ENCODE measurements at regions not wholly inside any gene's neighbourhood (a gene's known extent, or its start where the extent isn't known, plus 50 kb on each side); places are given as distances from the start of the nearest gene placed in this dataset.

DNA sequence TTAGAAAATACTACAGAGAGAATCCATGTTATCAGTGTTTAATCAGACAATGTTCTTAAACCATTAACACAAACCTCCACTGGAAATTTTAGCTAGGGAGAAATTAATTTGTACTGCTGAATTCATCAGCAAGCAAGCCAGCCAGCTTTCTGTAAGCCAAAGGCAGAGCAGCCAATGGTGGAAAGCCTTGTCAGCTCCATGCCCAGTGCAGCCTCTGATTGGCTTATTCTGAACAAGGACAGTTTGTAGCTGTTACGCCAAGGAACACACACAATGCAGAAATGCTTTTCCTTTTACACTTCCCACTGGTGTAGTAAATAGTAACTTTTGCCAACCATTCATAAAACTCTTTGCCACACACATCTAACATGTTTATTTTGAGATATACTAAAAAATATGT is 265.0 kb downstream of the TENT5A start:
- TF ChIP-seq, protein P1, sequence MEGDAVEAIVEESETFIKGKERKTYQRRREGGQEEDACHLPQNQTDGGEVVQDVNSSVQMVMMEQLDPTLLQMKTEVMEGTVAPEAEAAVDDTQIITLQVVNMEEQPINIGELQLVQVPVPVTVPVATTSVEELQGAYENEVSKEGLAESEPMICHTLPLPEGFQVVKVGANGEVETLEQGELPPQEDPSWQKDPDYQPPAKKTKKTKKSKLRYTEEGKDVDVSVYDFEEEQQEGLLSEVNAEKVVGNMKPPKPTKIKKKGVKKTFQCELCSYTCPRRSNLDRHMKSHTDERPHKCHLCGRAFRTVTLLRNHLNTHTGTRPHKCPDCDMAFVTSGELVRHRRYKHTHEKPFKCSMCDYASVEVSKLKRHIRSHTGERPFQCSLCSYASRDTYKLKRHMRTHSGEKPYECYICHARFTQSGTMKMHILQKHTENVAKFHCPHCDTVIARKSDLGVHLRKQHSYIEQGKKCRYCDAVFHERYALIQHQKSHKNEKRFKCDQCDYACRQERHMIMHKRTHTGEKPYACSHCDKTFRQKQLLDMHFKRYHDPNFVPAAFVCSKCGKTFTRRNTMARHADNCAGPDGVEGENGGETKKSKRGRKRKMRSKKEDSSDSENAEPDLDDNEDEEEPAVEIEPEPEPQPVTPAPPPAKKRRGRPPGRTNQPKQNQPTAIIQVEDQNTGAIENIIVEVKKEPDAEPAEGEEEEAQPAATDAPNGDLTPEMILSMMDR (conservative IDR thresholded peaks at IDR 0.05; ENCODE audit: low read depth, low read length): no peak
- no peak for TF ChIP-seq EZH2 (IDR thresholded peaks at IDR 0.05; ENCODE audit: borderline replicate concordance, low read depth, low read length, poor library complexity, severe bottlenecking)
